Prostate gland (tissue), 2 donors: ENCODE measurements at regions not wholly inside any gene's neighbourhood (a gene's known extent, or its start where the extent isn't known, plus 50 kb on each side); places are given as distances from the start of the nearest gene placed in this dataset.

Experiments used
- CTCF ChIP-seq, 4 experiments: fragments of 200-600 bp in 2 of 4; fragments of 450-650 bp in 2 of 4; sonication (generic) in 2 of 4; IDR thresholded peaks; 1 replicate in 3 of 4; 2 replicates in 1 of 4; pipeline ENCODE4 v1.5.1; 2016 to 2019; ENCODE audit warnings: antibody characterized with exemption in 4 of 4, mild to moderate bottlenecking in 2 of 4, moderate library complexity in 2 of 4
- POLR2A ChIP-seq: fragments of 450-650 bp; IDR thresholded peaks from one replicate; pipeline ENCODE4 v1.6.1; 2016; ENCODE audit warnings: antibody characterized with exemption, mild to moderate bottlenecking

- TF ChIP-seq CTCF (IDR thresholded peaks at IDR 0.05) = no peak
- TF ChIP-seq POLR2A = no peak
Measured at GRCh38 chr5:40347981-40348725, 331.6 kb upstream of the PTGER4 start.
